ENCODE measurements at regions not wholly inside any gene's neighbourhood (a gene's known extent, or its start where the extent isn't known, plus 50 kb on each side); places are given as distances from the start of the nearest gene placed in this dataset.

GRCh38 chr2:41911033-41911432, 136.8 kb upstream of the PKDCC start:
- no peak for TF ChIP-seq CTCF (IDR thresholded peaks at IDR 0.05; ENCODE audit: insufficient read depth, low read depth, low read length, missing control alignments)
- no peak overlapping the region for H3K4me3 ChIP-seq (ENCODE audit: low read depth, low read length)
- DNase-seq (ENCODE audit: low read depth): no peak

DNA sequence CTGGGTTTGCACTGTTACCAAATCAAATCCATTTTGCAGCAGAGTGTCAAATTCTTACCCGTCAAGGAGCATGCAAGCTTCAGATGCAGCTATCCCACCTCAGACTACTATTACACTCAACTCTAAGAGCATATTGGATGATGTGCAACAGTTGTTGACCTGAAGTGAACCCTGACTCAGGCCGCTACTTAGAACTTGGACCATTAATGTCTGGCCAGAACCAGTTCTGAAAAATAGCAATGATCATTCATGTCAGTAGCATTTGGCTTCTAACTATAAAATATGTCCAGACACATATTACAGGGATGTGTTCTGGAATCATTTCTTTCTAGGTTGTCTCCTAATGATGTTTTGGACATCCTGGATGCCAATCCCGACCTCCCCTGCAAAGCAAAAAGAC, 135.5 kb upstream of the PKDCC start:
- no peak overlapping the region for H3K4me3 ChIP-seq (ENCODE audit: low read depth, low read length)
- TF ChIP-seq CTCF (IDR thresholded peaks at IDR 0.05; ENCODE audit: insufficient read depth, low read depth, low read length, missing control alignments): no peak
- no peak for DNase-seq (ENCODE audit: low read depth)

DNA sequence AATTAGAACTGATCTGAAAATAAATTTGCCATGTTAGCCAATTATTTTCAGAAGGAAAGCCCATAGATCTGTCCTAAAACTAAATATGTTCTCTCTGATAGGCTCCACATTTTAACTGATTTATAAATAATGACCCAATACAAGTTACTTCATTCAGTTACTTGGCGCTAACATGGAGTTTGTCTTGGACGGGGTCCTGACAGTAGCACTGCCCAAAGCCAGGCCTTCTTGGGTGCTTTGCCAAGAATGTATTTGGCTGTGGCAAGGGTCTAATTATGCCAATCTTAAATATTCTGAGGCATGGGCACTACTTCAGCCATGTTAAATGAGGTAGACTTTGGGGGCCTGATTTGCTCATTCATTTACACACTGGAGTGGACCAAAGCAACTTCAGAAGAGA, 135.0 kb upstream of the PKDCC start:
- DNase-seq (ENCODE audit: low read depth): no peak
- H3K4me3 ChIP-seq (ENCODE audit: low read depth, low read length): no peak overlapping the region
- TF ChIP-seq CTCF (IDR thresholded peaks at IDR 0.05; ENCODE audit: insufficient read depth, low read depth, low read length, missing control alignments): no peak

- TF ChIP-seq CTCF (IDR thresholded peaks at IDR 0.05; ENCODE audit: insufficient read depth, low read depth, low read length, missing control alignments): no peak
These were observed 134.5 kb upstream of the PKDCC start for GRCh38 chr2:41913311-41913710.

DNA sequence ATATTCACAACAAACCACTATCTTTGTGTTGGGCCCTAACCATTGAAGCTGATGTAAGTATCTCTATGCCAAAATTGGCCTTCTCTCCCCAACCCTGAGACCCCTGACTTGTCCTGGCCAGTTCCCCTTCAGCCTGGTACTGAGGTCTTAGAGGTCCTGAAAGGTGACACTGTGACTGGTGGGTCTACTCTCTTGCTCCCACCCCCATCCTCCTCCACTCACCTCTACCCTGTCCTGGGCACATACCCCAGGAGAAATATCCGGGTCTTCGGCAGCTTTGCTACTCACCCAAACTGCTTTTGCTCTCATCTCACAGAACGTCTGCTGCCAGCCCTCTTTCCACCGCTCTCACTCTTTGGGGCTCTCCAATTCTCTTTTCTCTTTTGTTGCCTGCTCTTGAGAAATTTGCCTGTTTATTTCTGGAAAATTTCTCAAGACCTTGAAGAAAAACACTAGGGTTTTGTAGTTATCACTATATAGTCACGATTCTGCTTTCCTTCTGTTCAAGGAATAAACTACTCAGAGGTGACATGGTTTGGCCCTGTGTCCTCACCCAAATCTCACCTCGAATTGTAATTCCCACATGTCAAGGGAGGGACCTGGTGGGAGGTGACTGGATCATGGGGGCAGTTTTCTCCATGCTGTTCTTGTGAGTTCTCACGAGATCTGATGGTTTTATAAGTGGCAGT, 133.8 kb upstream of the PKDCC start:
- H3K4me3 ChIP-seq (ENCODE audit: low read depth, low read length): no peak overlapping the region
- DNase-seq (ENCODE audit: low read depth): no peak
- no peak for TF ChIP-seq CTCF (IDR thresholded peaks at IDR 0.05; ENCODE audit: insufficient read depth, low read depth, low read length, missing control alignments)

More at GRCh38 chr2:41913311-41913710, 134.5 kb upstream of the PKDCC start:
- DNase-seq (ENCODE audit: low read depth): no peak
- H3K4me3 ChIP-seq (ENCODE audit: low read depth, low read length): no peak overlapping the region

DNA sequence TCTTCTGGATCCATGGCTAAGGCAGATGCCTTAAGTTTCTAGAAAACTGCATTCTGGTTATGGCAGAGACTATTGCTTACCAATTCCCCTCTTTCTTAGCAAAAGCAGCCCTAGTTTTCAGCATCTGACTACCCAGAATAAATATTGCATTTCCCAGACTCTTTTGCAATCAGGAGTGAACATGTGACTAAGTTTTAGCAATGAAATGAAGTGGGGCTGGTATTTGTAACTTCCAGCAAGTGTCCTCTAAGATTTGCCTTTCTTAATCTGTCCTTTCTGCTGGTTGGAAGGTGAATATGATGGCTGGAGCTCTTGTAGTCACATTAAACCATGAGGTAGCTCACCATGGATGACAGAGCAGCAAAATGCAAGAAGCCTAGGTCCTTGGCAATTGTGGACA, 132.9 kb upstream of the PKDCC start:
- TF ChIP-seq CTCF (IDR thresholded peaks at IDR 0.05; ENCODE audit: insufficient read depth, low read depth, low read length, missing control alignments): no peak
- DNase-seq (ENCODE audit: low read depth): no peak
- H3K4me3 ChIP-seq (ENCODE audit: low read depth, low read length): no peak overlapping the region

- no peak for DNase-seq (ENCODE audit: low read depth)
- TF ChIP-seq CTCF (IDR thresholded peaks at IDR 0.05; ENCODE audit: insufficient read depth, low read depth, low read length, missing control alignments): no peak
- no peak overlapping the region for H3K4me3 ChIP-seq (ENCODE audit: low read depth, low read length)
These were observed 131.6 kb upstream of the PKDCC start for GRCh38 chr2:41916177-41916576.

Data from GM12865 (cell line).